ENCODE measurements at regions not wholly inside any gene's neighbourhood (a gene's known extent, or its start where the extent isn't known, plus 50 kb on each side); places are given as distances from the start of the nearest gene placed in this dataset.

DNA sequence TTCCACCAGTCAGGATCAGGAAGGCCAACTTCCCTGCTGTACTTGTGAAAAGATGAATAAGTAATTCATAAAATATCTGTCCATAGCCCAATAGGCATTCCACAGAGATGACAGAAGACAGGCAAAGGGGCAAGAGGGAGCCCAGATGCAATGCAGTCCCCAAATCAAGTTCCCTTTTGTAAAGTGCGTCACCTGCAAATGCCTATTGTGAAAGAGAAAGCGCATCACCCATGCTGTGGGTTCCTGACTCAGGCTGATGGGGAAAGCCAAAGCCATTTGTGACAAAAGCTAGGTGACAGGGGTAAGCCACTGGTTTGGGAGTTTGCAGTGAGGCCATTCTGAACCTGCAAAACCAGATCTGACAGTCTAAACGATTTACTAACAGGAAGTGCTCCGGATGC lies 157.5 kb upstream of the ZNF536 start:
- TF ChIP-seq, protein P1, sequence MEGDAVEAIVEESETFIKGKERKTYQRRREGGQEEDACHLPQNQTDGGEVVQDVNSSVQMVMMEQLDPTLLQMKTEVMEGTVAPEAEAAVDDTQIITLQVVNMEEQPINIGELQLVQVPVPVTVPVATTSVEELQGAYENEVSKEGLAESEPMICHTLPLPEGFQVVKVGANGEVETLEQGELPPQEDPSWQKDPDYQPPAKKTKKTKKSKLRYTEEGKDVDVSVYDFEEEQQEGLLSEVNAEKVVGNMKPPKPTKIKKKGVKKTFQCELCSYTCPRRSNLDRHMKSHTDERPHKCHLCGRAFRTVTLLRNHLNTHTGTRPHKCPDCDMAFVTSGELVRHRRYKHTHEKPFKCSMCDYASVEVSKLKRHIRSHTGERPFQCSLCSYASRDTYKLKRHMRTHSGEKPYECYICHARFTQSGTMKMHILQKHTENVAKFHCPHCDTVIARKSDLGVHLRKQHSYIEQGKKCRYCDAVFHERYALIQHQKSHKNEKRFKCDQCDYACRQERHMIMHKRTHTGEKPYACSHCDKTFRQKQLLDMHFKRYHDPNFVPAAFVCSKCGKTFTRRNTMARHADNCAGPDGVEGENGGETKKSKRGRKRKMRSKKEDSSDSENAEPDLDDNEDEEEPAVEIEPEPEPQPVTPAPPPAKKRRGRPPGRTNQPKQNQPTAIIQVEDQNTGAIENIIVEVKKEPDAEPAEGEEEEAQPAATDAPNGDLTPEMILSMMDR (IDR thresholded peaks at IDR 0.05): no peak
- no peak for TF ChIP-seq POLR2A (IDR thresholded peaks at IDR 0.05)
